ENCODE measurements at regions not wholly inside any gene's neighbourhood (a gene's known extent, or its start where the extent isn't known, plus 50 kb on each side); places are given as distances from the start of the nearest gene placed in this dataset.

DNA sequence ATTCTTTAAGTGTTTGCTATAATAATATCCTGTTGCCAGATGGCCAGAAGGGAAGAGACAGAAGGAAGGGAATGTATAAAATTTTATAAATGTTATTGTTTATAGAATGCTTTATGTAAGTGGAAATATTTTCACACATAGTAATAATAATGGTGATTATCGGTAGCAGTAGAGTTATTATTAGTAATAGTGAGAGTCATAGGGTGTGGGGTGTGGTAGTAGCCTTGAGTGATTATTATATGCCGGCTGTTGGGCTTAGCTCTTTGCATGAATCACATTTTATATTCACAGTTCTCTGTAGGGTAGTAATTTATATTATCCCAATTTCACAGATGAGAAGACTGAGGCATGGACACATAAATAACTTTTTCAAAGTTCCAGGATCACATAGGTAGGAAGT is 391.4 kb downstream of the C12orf75 start:
- no peak for DNase-seq

DNA sequence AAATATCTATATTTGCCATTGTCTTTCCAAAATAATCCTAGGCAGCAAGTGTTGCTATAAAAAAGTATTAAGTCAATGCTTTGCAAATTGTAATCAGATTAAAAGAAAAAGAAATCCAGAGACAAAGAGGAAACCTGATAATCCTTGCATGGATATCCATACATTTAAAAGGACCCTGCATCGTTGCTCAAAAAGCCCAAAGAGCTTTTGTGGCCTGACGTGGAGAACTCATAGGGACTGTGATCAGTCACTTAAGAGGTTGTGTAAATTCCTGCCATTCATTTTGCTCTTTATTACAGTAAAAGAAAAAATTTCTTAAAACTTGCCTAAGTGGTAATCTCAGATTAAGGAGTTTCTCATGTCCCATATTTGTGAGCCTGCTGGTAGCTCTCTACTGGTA is 392.6 kb downstream of the C12orf75 start:
- no peak for DNase-seq

DNA sequence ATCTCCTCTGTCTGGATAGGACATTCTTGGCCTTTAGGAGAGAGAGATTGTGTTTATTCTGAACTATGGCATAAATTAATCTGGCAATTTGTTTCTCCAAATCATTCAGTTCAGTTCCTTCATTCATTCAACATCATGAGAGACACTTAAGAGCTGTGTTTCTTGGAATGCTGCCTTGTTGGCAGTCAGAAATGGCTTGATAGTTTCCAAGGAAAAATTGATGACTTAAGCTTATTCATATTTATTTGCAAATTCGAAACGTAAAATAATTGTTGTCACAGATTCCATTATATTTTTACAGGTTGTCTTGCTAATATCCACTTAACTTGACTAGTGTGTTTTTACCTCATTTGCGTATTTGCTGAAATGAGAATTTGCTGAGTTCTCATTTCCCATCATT is 393.0 kb downstream of the C12orf75 start:
- no peak for DNase-seq

DNA sequence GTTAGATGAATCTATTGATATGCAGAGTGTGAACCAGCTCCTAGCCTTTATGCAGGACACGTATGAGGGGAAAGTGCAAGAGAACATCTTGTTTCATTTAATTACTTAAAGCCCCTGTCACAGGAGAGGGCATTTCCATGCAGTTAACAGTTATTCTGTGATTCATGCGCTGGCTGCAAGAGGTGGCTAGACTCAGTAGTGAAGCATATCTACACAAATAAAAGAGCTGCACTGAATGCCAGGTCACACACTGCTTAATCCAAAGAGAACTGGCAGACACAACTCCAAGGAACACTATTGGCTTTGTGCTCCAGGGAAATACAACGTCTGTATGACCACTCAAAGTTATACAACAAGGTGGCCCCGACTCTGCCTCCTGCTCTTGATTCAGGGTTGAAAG is 394.1 kb downstream of the C12orf75 start:
- no peak for DNase-seq

DNA sequence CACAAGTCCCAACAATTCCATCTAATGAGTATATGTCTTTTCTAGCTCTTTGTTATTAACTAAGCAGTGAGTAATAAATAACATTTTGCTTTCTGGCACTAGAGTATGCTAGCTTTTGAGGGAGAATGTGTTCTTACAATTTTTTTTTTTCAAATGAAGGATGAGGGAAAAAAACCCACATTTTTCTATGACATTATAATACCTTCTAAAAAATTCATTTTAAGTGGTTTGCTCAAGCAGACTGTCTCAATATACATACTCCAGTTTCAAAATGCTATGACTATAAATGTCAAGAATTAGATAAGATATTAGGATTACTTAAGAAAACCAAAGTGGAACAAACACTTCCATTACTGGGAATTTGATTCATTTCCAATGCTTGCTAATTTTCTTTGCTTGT is 394.6 kb downstream of the C12orf75 start:
- no peak for DNase-seq

DNA sequence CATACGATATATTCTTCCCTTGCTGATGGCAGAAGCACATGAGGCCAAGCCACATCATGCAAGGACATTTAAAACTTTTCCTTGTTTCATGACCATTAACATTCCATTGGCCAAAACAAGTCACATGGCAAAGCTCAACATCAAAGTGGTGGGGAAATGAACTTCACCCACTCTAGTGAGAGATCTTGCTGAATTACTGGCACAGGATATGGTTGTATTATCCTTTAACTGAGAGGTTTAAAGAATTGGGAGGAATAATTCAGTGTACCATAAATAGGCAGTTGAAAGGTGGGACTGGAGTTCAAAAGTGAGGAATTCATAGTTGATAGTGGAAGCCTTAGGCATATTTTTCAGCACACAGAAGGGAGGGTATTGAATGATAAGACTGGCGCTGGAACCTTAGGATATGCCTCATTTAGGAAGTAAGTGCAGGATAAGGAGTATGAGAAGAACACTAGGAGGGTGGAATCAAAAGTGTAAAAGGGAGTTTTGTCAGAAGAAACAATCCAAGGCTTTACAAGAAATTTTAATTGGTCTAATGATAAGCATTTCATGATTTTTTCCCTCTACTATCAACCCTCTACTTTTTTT is 398.8 kb downstream of the C12orf75 start:
- no peak for DNase-seq

DNA sequence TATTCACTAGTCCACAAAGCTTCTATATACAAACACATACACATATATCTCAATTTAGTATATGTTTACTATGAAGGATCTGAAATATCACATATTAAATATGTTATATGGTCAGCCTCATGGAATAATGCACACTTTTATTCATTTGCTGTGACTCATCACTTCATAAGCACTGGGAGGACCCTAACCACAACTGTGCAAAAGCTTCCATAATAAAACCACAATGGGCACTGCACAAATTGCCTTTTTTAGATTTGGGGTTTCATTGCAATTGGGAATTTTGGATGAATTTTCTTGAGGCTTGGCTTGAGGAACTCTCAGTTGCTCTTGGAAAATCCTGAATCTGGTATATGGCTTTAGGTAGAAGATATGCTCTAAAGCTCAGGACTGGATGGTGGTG is 399.4 kb downstream of the C12orf75 start:
- DNase-seq, result no peak

DNA sequence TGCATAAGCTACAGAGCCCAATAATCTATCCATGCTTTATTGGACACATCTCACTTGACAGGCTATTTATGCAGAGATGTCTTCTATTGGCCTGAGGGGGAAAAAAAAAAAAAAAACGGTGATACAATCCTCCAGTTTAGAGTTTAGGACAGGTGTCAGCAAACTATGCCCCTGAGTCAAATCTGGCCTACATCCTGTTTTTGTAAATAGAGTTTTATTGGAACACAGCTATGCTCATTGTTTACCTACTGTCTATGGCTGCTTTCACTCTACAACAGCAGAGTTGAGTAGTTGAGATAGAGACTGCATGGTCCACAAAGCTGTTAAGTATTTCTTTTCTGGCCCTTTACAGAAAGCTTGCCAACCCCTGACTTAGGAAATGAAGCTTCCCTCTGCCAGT is 403.1 kb downstream of the C12orf75 start:
- no peak for DNase-seq

DNA sequence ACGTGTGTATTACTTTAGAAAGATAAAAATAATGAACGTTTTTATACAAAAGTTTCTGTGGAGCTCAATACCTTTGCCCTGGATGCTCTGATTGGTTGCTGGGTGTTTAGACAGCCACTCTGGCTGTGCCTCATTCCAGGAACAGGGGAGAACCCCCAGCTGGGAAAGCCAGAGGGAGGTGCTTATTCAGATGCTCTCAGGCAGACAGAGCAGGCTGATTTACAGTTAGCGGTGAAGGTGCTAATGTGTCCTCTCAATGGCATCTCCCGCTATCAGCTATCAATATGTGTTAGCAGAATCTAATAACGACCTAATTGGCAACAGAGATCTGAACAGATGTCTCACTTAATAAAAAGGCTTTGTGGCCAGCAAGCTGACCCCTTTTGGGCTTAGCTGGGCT is 402.3 kb downstream of the NUAK1 start:
- DNase-seq, result no peak

DNA sequence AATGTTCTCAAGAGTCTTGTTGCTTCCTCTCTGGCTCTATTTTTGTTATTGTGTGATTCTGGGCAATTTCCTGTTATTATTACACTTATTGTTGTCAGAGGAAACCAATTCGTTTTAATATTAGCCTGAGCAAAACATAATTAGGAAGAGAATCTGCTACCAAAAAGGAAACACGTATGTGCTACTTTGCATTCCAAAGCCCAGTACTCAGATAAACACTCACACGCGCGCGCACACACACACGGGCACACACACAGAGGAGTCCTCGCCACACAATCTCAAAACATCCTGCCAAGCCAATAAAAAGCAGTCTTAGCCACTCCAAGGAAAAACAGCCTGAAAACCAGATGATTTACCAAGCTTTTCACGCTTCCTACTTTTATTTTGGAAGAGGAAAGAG is 400.7 kb downstream of the NUAK1 start:
- no peak for DNase-seq

DNA sequence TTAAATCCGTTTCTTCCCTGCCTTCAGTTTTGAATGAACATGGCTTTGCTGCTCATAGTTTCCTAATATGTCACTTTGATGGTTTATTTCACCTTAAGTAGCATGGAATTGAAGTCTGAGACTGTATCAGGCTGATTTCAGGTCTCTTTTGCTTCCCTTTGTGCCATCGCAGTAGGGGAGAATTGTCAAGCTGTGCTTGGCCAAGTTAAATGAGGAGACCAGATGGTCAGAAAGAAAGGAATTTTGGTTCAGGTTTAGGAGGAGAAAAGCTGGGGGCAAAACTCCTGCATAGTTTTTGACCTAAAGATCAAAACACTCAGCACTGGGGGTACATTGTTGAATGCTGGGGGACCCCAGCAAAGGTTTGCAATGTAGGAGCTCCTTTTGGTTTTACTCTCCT is 398.4 kb downstream of the NUAK1 start:
- no peak for DNase-seq

DNA sequence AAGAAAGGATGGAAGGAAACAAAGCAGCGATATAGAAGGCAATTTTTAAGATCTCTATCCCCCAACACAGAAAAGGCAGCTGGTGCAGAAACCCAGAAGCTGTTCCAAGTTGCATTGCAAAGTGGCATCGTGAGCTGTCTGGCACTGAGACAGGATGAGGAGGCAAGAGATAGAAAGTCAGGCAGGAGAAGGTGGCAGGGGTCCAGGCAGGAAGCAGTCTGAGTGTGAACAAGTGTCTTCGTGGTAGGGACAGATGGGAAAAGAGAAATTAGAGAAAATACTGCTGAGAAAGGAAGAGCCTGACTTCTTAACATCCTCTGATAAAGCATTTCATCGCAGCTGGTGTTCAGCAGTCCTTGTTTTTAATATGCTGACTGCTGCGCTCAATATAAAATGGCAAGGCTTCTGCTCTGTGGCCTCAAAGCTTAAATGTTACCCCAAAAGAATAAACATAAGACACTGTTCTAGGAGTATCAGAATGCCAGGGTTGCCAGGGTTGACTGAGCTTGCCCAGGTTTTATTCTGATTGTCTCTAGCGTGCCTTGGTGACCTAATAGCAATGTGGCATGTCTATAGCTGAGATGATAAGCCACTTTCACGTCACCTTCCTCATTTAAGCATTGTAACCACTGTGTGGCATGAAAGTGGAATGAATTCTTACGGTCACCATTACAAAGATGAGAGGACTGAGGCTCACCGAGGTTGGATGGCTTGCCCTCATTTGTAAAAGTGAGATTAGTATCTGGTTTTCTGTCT is 397.6 kb downstream of the NUAK1 start:
- no peak for DNase-seq

DNA sequence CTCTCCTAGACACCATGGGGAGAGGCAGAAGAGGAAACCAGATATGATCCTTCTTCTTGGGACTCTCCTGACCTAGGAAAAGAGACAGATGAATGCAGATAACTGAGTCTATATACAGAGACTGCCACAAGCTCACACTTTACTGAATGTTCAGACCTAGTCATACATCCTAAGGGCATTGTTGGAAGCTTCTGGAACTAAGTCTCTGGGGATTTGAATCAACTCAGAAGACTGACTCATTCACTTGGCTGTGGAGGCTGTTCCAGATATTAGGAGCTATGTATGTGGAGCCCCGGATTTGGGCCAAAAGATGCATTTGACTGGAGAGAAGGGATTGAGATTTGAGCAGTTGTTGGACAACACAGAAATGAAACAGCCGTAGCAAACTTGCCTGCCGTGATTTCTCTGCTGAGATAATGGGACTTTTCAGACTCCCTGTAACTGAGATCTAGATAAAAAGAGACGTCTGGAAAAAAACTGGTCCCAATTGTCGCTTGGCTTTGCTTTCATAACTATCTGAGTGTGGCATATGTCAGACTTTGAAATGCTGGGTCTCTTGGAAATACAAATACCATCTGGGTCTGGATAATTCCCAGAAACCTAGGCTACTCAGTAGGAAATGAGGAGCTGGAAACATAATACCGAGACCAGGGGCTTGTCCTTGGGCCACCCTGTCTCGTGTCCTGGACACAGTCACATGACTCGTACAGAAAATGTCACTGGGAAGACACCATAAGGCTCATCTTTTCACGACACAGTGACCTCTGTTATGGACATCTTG is 396.8 kb downstream of the NUAK1 start:
- DNase-seq, result peak; percentile 80

DNA sequence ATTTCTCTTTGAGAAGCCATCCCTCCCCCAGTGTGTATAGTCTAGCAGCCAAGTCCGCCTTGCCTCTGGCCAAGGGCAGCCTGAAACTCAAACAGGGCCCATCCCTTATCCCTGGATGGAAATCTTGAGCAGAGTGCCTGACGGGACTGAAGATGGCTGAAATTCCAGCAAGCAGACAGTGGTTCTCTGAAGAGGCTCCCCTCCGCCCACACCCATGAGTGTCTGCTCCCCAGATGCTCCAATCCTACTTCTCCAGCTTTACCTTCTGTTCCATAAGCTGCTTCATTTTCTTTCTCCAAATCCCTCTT is 396.2 kb downstream of the NUAK1 start:
- no peak for DNase-seq

DNA sequence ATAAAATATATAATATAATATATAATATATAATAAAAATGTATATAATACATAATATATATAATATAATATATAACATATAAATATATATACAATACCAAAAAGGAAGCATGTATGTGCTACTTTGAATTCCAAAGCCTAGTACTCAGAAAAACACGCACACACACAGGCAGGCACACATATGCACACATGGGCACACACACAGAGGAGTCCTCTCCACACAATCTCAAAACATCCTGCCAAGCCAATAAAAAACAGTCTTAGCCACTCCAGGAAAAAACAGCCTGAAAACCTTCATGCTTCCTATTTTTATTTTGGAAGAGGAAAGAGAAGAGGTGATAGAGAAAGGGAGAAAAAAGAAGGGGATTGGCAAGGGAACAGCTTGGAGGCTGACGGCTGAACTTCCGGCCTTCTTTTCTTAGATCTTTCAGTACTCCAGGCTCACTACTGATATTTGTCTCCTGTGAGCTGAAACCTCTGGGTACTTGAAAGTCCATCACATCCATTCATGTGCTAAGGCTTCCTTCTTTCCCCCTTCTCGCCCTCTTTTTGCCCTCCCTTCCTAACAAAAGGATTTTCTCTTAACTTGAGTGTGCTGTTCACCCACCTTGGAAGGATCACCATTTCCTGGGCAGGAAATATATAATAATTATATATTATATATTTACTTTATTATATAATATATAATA is 394.2 kb downstream of the NUAK1 start:
- no peak for DNase-seq

DNA sequence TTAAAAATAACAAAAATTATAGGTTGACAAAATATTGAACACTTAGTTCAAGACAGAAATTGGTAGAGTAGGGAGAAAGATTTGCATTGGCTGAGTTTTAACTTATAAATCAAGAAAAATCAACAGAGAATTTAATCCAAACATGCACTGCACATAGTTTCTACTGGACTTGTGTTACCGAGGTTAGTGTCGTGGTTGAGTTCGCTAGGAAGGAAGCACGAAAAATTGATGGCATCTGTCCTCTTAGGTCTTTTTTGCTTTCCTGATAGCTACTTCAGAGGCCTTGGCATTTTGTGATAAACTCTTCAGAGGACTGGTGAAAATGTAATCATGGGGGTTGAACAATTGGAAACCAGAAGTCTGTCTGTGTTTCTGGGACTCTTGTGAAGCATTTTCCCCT is 392.9 kb downstream of the NUAK1 start:
- DNase-seq, result no peak

DNA sequence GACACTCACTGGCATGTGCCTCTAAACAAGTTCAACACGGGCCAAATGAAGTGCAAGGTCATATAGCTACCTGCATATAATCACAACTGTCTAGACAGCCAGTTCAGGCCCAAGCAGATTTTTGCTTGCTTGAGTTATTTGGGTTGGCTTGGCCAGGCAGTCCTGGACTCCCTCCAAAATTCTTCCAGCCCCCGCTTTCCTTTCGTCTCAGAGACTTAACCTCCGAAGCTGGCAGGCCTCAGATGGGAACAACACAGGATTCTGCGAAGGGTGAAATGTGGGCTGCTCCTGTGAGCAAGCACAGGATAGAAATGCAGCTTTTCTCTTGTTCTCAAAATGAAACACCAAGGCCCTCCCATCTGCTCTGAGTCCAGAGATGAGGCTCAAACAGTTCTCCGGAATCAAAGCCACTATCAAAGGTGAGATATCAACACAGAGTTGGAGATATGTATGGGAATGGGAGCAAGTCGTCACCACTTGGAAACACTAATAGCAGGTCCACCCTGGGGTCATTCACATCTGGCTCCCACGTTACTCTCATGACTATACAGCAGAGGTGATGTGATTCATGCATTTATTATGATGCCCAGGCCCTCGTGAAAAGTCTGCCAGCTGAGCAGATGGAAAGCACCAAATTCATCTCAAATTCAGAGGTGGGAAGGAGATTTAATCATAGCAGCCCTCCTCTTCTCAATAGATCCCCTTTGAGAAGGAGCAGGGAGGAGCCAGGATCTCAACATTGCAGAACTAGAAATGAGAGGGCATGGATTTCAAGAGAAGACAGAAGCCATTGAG is 389.8 kb downstream of the NUAK1 start:
- no peak for DNase-seq

DNA sequence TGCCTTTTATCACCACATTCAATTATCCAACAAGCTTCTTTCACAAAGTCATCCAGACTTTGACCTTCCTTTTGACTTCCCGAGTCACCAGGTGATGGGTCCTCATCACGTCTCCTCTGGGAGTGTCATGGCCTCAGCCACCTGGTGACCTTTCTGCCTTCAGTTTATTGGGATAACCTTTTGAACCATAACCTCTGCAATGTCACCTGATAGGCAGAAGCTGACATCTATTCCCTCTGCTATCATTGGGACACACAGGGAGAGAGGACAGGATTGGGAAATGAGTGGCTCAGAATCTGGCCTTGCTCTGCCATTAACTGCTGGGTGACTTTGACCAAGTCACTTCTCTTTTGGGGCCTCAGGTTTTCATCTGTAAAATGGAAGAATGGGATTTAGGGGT is 388.7 kb downstream of the NUAK1 start:
- no peak for DNase-seq

DNA sequence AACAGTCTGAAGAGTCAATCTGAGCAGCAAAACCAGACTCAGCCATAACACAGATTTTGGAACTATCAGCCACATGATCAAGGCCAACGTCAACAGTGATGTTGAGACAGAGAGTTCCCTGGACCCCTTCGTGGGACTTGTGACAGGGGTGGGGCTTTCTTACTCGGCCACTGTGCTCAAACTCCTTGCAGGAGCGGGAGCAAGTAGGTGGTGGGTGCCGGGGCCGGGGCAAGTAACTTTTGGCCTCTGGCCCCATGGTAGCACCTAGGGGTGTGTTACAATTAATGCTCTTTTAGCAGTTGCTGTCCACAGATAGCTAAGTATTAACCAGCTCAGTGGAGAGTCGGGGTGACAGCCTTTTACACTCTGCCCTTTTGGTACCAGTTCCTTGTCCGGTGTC is 384.4 kb downstream of the NUAK1 start:
- no peak for DNase-seq

DNA sequence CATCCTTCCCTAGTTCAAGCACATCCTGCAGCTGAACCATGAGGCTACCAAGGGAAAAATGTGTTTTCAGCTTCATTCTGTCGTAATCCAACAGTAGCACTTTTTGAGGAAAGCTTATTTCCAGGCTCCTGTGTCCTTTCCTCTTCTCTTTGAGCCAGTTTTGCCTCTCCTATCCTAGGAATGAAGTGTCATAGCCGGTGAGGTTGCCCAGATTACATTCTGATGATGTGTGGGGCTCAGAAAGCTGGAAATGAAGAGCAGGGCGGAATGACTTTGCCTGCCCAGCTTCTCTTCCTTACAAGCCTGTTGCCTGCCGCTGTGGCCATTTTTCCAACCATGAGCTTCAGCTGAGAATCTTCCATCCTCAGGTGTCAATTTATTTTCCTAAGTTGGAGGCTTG is 381.8 kb downstream of the NUAK1 start:
- DNase-seq, result no peak

DNA sequence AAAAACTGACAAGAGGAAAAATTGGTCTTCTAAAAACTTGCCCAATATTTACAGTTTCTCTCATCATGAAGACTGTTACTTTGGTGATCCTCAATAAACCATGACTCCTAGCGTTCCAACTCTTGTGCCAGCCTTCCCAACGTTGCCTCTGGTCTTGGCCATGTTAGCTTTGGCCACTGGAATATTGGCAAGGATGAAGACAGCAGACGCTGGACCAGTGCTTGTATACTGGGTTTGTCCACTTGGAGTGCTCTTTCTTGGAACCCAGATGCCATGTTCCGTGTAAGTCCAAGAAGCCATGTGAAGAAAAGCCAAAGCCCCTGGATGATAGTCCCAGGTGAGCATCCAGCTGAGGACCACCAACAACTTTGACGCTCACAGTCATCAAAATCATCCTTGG is 379.6 kb downstream of the NUAK1 start:
- no peak for DNase-seq

DNA sequence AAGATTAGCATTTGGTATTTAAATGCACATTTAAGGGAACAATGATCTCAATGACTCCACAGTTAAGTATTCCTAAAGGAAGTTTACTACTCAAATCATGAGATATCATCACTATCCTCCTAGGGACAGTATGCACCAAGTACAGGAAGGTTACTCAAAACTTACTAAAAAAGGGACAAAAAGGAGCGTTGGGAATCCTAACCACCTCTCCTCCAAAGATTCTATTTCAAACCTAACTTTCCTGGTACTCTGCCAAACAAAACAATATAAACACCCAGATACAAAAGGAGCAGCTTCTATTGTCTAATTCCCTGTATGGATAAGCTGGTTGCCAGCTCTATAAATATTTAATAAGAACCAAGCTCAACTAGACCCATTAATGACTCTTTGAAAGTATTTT is 377.7 kb downstream of the NUAK1 start:
- DNase-seq, result no peak

DNA sequence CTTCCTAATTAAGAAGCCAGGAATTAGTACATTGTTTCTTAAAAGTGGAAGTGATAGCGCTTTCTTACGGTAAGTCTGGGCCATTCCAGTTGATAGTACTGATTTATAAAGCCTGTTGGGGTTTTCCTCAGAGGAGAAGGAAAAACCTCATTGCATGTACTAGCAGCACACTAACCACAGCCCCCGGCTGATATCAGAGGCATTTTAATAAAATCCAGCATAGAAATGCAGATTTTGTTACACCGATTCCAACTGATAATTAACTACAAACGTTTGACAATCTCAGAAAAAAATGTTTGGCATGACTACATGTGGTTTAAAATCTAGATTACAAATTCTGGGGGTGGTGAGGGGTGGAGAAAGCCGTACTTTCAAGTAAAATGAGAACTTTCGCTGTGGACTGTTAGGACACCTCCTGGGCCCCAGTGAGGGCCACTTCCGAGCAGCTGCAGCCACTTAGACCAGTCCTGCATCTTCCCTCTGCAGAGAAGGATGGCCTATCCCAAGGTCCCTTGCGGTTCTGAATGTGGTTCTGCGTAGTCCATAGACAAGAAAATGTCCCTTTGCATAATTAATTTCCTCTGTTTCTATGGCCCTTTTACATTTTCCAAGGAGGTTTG is 374.4 kb downstream of the NUAK1 start:
- no peak for DNase-seq

Measured in amniotic stem cell (primary cell).